ENCODE measurements at regions not wholly inside any gene's neighbourhood (a gene's known extent, or its start where the extent isn't known, plus 50 kb on each side); places are given as distances from the start of the nearest gene placed in this dataset.

- in situ Hi-C loops (cut with HindIII; ENCODE audit: low pct_unique_long_range_greater_than_20kb, low sequenced_read_pairs), result no loop called here
- no peak for DNase-seq (ENCODE audit: low read depth in 1 of 2, low spot score in 1 of 2)
- TF ChIP-seq JUND (IDR thresholded peaks at IDR 0.05; ENCODE audit: low read depth), result no peak
These were observed 63.1 kb upstream of the MEF2A start for GRCh38 chr15:99502661-99503060.

- no peak for DNase-seq (ENCODE audit: low read depth in 1 of 2, low spot score in 1 of 2)
- in situ Hi-C loops (cut with HindIII; ENCODE audit: low pct_unique_long_range_greater_than_20kb, low sequenced_read_pairs), result no loop called here
- no peak for TF ChIP-seq JUND (IDR thresholded peaks at IDR 0.05; ENCODE audit: low read depth)
These were observed 62.4 kb upstream of the MEF2A start for GRCh38 chr15:99503411-99503810.

GRCh38 chr15:99504071-99504822 is 61.5 kb upstream of the MEF2A start:
- no peak for DNase-seq (ENCODE audit: low read depth in 1 of 2, low spot score in 1 of 2)
- in situ Hi-C loops (cut with HindIII; ENCODE audit: low pct_unique_long_range_greater_than_20kb, low sequenced_read_pairs), result no loop called here
- TF ChIP-seq JUND (IDR thresholded peaks at IDR 0.05; ENCODE audit: low read depth), result no peak

GRCh38 chr15:99504823-99505551 is 60.8 kb upstream of the MEF2A start:
- in situ Hi-C loops (cut with HindIII; ENCODE audit: low pct_unique_long_range_greater_than_20kb, low sequenced_read_pairs), result no loop called here
- no peak for DNase-seq (ENCODE audit: low read depth in 1 of 2, low spot score in 1 of 2)
- no peak for TF ChIP-seq JUND (IDR thresholded peaks at IDR 0.05; ENCODE audit: low read depth)

GRCh38 chr15:99506399-99506798 is 59.4 kb upstream of the MEF2A start:
- no peak for DNase-seq (ENCODE audit: low read depth in 1 of 2, low spot score in 1 of 2)
- TF ChIP-seq JUND (IDR thresholded peaks at IDR 0.05; ENCODE audit: low read depth), result no peak
- in situ Hi-C loops (cut with HindIII; ENCODE audit: low pct_unique_long_range_greater_than_20kb, low sequenced_read_pairs), result no loop called here

GRCh38 chr15:99507016-99507503 is 58.7 kb upstream of the MEF2A start:
- no peak for DNase-seq (ENCODE audit: low read depth in 1 of 2, low spot score in 1 of 2)

GRCh38 chr15:99507504-99508310 is 58.1 kb upstream of the MEF2A start:
- DNase-seq (ENCODE audit: low read depth in 1 of 2, low spot score in 1 of 2), result no peak
- in situ Hi-C loops (cut with HindIII; ENCODE audit: low pct_unique_long_range_greater_than_20kb, low sequenced_read_pairs), result no loop called here
- TF ChIP-seq JUND (IDR thresholded peaks at IDR 0.05; ENCODE audit: low read depth), result no peak

More at GRCh38 chr15:99507016-99507503, 58.7 kb upstream of the MEF2A start:
- in situ Hi-C loops (cut with HindIII; ENCODE audit: low pct_unique_long_range_greater_than_20kb, low sequenced_read_pairs), result no loop called here
- TF ChIP-seq JUND (IDR thresholded peaks at IDR 0.05; ENCODE audit: low read depth), result no peak

GRCh38 chr15:99508311-99508645 is 57.5 kb upstream of the MEF2A start:
- DNase-seq (ENCODE audit: low read depth in 1 of 2, low spot score in 1 of 2), result no peak
- in situ Hi-C loops (cut with HindIII; ENCODE audit: low pct_unique_long_range_greater_than_20kb, low sequenced_read_pairs), result no loop called here
- TF ChIP-seq JUND (IDR thresholded peaks at IDR 0.05; ENCODE audit: low read depth), result no peak

- DNase-seq (ENCODE audit: low read depth in 1 of 2, low spot score in 1 of 2), result no peak
- in situ Hi-C loops (cut with HindIII; ENCODE audit: low pct_unique_long_range_greater_than_20kb, low sequenced_read_pairs), result no loop called here
- TF ChIP-seq JUND (IDR thresholded peaks at IDR 0.05; ENCODE audit: low read depth), result no peak
These were observed 56.9 kb upstream of the MEF2A start for GRCh38 chr15:99508852-99509251.

- in situ Hi-C loops (cut with HindIII; ENCODE audit: low pct_unique_long_range_greater_than_20kb, low sequenced_read_pairs), result no loop called here
- no peak for DNase-seq (ENCODE audit: low read depth in 1 of 2, low spot score in 1 of 2)
- TF ChIP-seq JUND (IDR thresholded peaks at IDR 0.05; ENCODE audit: low read depth), result no peak
These were observed 55.9 kb upstream of the MEF2A start for GRCh38 chr15:99509686-99510461.

- no peak for DNase-seq (ENCODE audit: low read depth in 1 of 2, low spot score in 1 of 2)
- in situ Hi-C loops (cut with HindIII; ENCODE audit: low pct_unique_long_range_greater_than_20kb, low sequenced_read_pairs), result no loop called here
- TF ChIP-seq JUND (IDR thresholded peaks at IDR 0.05; ENCODE audit: low read depth), result no peak
These were observed 54.3 kb upstream of the MEF2A start for GRCh38 chr15:99511531-99511865.

All from T47D (cell line).